NCI-H69 (cell line): ENCODE measurements at regions not wholly inside any gene's neighbourhood (a gene's known extent, or its start where the extent isn't known, plus 50 kb on each side); places are given as distances from the start of the nearest gene placed in this dataset.
A peak's percentile ranks its signal among the peaks of the same experiment; 100 is the strongest.

Source experiments
- DNase-seq: peaks from one replicate; lab custom pipeline; 2025; lab: John Stamatoyannopoulos, UW

GRCh38 chr5:155200608-155201007 is 187.1 kb downstream of the KIF4B start:
- DNase-seq, result no peak

DNA sequence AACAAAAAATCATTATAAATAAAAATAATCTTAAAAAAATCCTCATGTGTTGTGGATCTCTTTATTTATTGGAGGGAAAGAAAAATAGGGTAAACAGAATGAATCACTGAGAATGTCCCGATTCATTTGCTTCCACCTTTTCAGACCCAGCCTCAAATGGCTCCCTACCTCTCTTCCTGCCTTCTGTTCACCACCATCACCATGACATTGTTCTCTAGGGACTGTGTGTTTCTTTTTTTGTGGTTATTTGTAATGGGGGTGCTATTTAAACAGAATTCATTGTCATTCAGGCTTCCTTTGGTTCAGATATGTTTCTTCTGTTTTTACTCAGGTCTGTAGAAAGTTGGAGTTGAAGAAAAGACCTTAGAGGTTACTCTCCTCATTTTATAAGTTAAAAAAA is 198.2 kb downstream of the KIF4B start:
- peak; percentile 90 for DNase-seq

DNA sequence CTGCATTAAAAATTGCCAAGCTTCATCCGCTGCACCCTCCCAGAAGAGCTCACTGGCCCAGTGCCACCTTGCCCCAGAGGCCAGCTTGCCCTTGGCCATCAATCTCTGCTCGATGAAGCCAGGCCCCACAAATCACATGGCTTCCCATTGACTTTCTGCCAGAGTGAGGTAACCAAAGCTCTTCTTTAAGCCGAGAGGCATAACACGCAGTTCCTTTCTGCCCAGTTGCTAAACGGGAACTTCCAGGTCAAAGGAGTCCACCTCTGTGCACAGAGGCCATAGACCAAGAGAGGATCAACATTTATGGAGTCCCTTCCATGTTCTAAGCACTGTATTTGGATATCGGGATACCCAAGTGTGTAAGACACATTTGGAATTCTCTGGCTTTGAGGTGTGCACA is 208.8 kb downstream of the KIF4B start:
- no peak for DNase-seq

DNA sequence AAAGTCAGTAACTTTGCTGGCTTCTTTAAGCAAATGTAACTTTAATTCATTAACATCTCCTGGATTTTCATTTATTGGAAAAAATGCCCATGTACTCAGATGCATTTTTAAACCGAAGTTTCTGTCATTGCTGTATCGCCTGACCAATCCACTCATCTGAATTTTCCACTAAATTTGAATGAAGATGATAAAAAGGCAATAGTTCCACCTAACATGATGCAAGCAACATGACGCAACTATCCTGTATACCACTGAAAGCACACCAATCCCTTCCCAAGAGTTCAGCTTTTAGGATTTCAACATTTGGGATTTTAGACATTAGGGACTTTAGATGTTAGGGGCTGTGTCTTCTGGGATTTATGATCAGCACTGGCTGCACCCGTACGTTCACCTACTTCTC is 215.6 kb downstream of the KIF4B start:
- no peak for DNase-seq

GRCh38 chr5:155239803-155240202 is 226.2 kb downstream of the KIF4B start:
- no peak for DNase-seq

DNA sequence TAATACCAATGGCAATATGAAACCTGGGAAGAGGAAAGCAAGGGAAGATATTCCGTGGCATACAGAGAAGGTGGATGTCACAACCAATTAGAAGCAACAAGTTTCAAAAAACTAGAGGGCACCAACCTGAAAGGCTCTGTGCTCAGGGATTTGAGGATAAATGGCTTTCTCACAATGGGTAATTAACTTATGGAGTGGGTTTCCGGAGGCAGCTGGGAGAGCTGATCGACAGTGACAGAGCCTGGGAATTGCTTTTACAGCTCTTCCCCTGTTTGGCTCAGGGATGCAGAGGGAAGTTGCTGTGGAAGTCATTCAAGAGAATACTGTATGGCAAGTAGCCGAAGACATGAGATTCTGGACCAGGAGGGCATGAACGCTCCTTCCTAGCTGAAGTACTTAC is 237.0 kb downstream of the KIF4B start:
- peak; percentile 33 for DNase-seq

DNA sequence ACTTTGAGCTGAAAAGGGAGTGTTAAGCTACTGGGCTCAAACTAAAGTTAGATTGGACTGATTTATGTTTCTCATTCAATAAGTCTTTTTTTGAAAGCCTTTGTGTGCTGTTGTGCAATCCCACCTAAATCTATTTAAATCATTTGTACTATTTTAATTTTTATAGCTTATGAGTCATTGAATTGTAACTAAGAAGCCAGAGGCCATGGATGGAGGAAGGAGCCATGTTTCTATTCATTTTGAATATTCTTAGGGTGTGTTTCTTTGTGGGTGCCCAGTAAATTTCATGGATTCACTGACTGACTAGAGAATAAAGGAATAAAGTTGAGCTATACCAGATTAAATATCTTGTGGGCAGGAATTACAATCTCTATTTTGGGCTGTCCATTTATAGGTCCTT is 238.5 kb downstream of the KIF4B start:
- DNase-seq, result no peak

- no peak for DNase-seq
Measured at GRCh38 chr5:155252717-155253116, 239.2 kb downstream of the KIF4B start.

DNA sequence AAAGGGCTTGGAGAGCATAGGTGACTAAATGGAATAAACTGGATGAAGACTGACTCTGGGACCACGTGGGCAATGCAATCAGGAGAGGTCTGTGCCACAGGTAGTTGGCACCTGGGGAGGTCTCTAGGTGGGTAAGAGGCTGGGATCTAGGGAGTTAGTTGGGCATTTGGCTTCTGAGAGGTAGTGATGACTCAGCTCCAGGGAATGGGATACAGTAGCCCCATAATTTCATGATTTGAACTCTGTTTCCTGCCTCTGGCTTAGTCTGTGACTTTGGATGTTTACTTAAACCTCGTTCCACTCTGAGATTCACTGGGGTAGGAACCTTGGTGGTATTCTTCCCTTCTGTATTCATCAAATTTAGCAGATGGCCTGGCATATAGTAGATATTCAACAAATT is 240.8 kb downstream of the KIF4B start:
- DNase-seq, result peak; percentile 42

DNA sequence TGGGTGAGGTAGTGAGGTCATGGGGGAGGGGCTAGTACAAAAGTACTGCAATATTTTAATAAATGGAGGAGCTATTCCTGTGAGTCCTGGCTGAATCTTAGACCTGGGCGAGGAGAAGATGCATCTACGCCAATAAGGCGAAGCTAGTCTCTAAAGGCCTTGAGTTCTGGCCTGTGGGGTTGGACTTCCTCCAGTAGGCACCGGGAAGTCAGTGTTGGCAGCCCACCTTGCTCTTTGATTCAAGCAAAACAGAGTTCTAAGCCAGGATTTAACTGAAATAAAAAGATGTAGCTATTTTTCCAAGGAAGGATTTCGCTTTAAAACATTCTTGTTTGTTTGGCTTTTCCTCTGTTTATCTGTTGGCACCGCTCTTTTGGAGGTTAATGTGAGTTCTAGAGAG is 244.6 kb downstream of the KIF4B start:
- DNase-seq, result no peak

GRCh38 chr5:155259648-155260047 is 246.1 kb downstream of the KIF4B start:
- DNase-seq, result no peak

GRCh38 chr5:155260798-155261197 is 247.2 kb downstream of the KIF4B start:
- peak; percentile 98 for DNase-seq

DNA sequence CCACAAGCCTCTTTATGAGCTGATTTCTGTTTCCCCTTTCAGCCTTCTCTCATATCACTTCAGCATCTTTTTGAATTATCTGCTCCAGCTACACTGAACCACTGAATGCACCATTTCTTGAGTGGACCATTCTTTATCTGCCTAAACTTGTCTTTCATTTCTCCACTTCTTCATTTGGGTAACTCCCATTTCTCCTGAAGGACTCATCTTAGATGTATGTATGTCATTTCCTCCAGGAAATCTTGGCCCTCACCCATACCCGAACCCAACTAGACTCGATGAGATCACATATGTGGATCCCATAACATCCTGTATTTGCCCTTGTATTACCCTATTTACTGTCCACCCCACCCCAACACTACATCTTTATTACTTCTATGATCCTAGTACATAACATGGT is 249.8 kb downstream of the KIF4B start:
- no peak for DNase-seq

DNA sequence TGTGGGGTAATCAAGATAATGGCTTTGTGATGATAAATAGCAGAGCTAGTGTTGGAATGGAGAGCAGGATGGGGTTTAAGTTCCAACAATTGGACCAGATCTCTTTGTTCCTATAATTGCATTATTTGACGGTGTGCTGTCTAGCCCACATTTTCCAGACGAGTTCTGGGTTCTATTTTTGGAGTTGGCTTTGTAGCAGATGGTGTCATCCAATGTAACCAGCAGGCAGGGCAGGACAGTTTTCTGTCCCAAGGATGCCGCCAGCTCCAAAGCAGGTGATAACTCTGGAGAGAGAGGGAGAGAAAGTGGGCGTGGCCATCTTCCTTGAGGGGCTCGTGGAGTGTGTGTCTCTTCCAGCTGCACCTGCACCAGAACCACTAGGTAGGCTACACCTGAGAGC is 251.3 kb downstream of the KIF4B start:
- DNase-seq, result no peak

- DNase-seq, result no peak
Measured at GRCh38 chr5:155268770-155269425, 255.3 kb downstream of the KIF4B start.

DNA sequence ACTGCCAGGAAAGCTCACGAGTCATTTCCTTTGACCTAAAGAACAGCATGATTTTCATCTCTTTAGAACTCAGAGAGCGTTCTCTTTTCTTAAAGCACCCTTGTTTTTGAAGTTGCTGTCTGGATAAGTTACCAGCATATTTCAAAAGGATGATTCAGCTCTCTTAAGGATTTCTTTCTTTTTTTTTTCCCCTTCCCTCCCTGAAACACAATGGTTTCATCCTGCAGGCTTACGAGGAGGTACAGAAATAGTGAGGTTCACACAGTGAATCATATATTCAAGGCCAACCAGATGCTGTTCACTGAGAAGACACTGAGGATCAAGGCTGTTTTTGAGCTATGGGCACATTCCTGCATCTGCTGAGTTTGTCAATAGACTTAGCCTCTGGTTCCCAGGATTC is 257.2 kb downstream of the KIF4B start:
- DNase-seq, result peak; percentile 27

DNA sequence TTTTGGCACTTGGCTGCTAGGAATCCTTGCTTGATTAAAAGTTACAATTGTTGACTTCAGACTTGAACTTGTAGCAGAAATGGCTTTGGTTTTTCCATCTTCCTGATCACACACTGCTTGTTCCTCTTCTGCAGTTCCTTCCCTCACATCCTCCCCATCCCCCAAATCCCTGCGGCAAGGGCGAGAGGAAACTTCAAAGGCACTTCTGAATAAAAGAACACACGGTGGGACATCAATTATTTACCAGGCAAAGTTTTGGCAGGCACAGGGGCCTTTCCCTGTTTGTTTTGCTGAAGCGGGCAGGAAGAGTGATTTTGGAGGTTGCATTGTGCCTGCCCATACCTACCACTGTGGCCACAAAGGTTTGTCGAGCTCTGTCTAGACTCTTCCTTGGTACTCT is 260.9 kb downstream of the KIF4B start:
- peak; percentile 98 for DNase-seq

- DNase-seq, result peak; percentile 57
Measured at GRCh38 chr5:155275222-155275621, 261.7 kb downstream of the KIF4B start.

DNA sequence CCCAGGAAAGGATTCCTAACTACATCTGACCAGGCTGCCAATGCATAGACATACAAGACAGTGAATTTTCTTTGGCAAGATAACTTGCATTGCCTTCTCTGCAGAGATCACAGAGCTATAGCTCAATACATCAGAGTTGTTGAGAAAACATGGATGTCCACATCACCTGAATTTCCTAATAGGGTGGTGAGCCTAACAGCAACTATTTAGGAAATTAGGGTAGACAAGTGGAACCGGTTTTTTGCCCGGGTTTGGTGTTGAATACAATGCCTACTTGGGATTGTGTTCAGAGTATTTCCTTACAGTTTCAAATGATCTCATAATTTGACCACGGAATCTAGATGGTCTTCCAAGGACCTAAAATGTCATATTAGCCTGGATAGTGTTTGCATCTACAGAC is 262.7 kb downstream of the KIF4B start:
- no peak for DNase-seq

DNA sequence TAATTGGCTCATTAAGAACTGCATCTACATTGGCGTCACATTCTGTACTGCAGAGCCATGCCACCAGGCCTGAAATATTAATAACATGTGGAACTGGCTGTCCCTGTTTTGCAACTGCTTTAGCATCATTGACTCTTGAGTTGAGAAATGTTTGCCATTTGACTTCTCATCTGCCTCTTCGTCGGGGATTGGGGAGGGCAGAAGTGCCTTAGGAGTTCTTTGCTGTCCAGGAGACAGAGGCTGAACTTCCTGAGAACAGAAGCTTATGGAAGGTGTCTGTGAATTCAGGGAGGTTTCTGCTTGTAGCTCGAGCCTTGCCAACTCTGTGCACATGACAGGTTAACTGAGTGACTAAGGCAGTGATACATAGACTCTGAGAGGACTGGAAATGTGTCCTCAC is 265.0 kb downstream of the KIF4B start:
- no peak for DNase-seq

DNA sequence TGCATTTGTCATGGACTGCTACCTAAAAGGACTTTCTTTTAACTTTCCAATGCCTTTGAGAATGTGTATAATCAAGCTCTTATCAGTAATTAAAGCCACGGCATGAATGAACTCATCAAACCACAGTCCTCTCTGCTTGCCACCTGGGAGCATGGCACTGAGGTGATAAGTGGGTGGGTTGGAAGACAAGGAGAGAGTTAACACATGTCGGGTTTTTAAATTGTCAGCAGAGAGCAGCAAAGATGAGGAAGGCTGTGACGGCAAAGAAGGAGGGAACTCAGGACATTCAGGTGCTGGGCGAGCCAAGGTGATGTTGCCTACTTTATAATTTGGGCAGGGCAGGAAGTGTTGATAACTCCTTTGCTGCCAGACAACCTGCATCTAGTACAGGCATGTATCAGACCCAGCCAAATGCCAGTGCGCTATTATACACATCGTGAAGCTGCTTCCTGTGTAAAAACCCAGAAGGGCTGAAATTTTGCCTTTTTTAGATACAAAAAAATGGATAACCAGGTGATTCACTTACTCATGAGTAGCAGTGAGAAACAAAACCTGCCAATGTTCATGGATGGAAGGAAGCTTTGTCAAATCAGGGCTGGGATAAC is 269.1 kb downstream of the KIF4B start:
- peak; percentile 20 for DNase-seq

DNA sequence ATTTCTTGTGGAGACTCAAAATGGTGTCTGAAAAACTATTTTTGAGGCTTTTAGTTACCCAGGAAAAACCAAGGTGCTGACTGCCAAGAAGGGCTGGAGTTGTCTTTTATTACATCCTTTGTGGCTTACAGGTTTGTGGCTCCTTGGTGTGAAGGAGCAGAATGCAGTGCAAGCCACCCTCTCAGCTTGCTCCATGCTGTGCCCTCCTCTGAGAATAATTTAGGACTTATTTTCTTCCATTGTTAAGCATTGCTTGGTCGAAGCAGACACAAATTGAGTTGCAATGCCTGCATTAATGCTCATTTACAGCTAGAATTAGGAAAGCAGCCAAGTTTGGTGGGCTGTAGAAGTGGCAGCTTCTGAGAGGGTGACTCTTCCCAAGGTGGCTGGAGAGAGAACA is 272.2 kb downstream of the KIF4B start:
- DNase-seq, result peak; percentile 78

DNA sequence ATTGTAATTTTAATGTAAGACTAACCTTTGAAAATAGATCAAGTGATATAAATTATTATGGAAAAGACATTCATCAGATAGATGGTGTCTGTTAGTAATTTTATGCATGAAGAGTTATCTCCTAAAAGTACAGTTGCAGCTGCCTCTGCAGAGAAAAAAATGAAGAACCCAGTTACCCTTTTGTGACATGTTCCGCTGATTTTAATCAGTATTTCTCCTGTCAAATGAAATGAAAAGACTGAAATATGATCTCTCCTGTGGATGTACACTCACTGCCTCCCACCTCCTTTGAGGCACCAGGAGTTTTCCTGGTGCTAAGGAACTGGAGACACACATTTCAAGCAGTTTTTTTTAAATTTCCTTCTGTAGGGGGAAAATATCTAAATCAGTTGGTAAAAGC is 277.4 kb downstream of the KIF4B start:
- peak; percentile 78 for DNase-seq

DNA sequence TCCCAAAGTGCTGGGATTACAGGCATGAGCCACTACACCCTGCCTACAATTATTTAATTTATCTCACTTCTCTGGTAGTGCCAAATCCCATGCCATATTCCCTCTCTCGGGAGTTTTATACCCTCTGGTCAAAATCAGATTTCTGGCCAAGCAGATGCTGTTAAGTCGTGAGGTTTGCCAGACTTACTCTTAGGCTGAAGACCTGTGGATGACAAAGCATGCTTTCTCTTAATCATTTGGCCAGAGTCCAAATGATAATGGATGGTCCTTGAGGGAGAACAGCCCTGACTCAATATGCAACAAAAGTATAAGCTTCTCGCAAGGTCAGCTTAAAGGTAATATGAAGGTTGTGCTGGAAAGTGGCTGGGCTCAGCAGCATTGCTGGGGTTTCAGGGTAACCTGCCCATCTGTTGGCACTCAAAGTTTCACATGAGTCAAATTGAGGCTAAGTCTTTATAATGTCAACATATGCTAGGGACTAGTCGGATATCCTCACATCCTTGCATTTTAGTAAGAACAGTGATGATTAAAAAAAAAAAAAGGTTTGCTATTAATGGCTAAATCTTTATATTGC is 280.1 kb downstream of the KIF4B start:
- DNase-seq, result peak; percentile 86
